ENCODE measurements at regions not wholly inside any gene's neighbourhood (a gene's known extent, or its start where the extent isn't known, plus 50 kb on each side); places are given as distances from the start of the nearest gene placed in this dataset.

- Histone ChIP-seq H3K4me3 (ENCODE audit: insufficient read depth, low read depth, low read length) (no peak overlapping the region), H3K4ac (ENCODE audit: low read depth, low read length) (no peak overlapping the region), H3K23ac (ENCODE audit: low read depth, low read length) (no peak overlapping the region), H3K79me1 (ENCODE audit: low read depth in 1 of 2, low read length in 2 of 2) (no peaks in the 10 kb centered on the region), H4K91ac (ENCODE audit: insufficient read depth, low read depth, low read length) (no peak overlapping the region), H3K4me2 (ENCODE audit: low read depth, low read length) (no peak overlapping the region), H2AK5ac (ENCODE audit: low read depth, low read length) (no peak overlapping the region), H4K8ac (ENCODE audit: low read depth in 2 of 2, low read length in 2 of 2) (no peak overlapping the region), H2BK120ac (ENCODE audit: low read depth, low read length) (no peak overlapping the region), H2AK9ac (replicated peaks; ENCODE audit: low read depth, low read length, poor library complexity) (no peak overlapping the region), H3K36me3 (ENCODE audit: control insufficient read depth, insufficient read depth, low read length) (no peaks in the 10 kb centered on the region), H2BK15ac (ENCODE audit: low read depth, low read length) (no peak overlapping the region), H4K20me1 (ENCODE audit: insufficient read depth, low read length) (no peaks in the 10 kb centered on the region), H3K9me3 (ENCODE audit: control insufficient read depth, insufficient read depth, low read length) (peaks cover 30% of the 10 kb centered on the region), H2AFZ (replicated peaks; ENCODE audit: low read length, poor library complexity) (no peak overlapping the region), H3K18ac (ENCODE audit: low read depth, low read length) (no peak overlapping the region), H3K9me1 (ENCODE audit: insufficient read depth, low read length) (no peaks in the 10 kb centered on the region), H3K56ac (ENCODE audit: extremely low read depth, insufficient read depth, low read length) (no peak overlapping the region), H2BK20ac (ENCODE audit: low read depth, low read length) (no peak overlapping the region), H3K27ac (ENCODE audit: insufficient read depth, low read length) (no peak overlapping the region), H2BK5ac (ENCODE audit: low read depth, low read length, poor library complexity, severe bottlenecking) (no peak overlapping the region), H3K14ac (replicated peaks; ENCODE audit: low read depth, low read length) (no peak overlapping the region), H3K9ac (ENCODE audit: low read depth, low read length) (no peak overlapping the region), H3K4me1 (ENCODE audit: control insufficient read depth, insufficient read depth, low read length) (no peaks in the 10 kb centered on the region), H3K27me3 (ENCODE audit: control insufficient read depth, insufficient read depth, low read length) (no peaks in the 10 kb centered on the region), H4K5ac (ENCODE audit: low read depth, low read length) (no peak overlapping the region)
- in situ Hi-C loops (cut with MboI; ENCODE audit: low sequenced_read_pairs) (no loop called here), dilution Hi-C loops (cut with HindIII; ENCODE audit: low sequenced_read_pairs, unreplicated experiment) (no loop called here), intact Hi-C loops (cut with micrococcal nuclease) (no loop called here)
- DNase-seq (no peak), ATAC-seq (ENCODE audit: low read depth) (no peak)
- CTCF ChIA-PET: no interaction called here
- TF ChIP-seq RAD21 (IDR thresholded peaks at IDR 0.05; ENCODE audit: low read length): no peak
- TF ChIP-seq FOS (IDR thresholded peaks at IDR 0.05; ENCODE audit: low read depth, low read length): no peak
- TF ChIP-seq SMC3 (IDR thresholded peaks at IDR 0.05; ENCODE audit: low read depth, low read length): no peak
- no peak for TF ChIP-seq CEBPB (IDR thresholded peaks at IDR 0.05; ENCODE audit: low read depth, low read length)
- TF ChIP-seq MAZ (IDR thresholded peaks at IDR 0.05; ENCODE audit: borderline replicate concordance, low read depth, low read length): no peak
- TF ChIP-seq NFE2L2 (IDR thresholded peaks at IDR 0.05; ENCODE audit: low read depth, low read length): no peak
- TF ChIP-seq MAFK (IDR thresholded peaks at IDR 0.05; ENCODE audit: low read depth, low read length): no peak
- no peak for TF ChIP-seq POLR2A (IDR thresholded peaks at IDR 0.05; ENCODE audit: low read depth, low read length)
- TF ChIP-seq, protein P1, sequence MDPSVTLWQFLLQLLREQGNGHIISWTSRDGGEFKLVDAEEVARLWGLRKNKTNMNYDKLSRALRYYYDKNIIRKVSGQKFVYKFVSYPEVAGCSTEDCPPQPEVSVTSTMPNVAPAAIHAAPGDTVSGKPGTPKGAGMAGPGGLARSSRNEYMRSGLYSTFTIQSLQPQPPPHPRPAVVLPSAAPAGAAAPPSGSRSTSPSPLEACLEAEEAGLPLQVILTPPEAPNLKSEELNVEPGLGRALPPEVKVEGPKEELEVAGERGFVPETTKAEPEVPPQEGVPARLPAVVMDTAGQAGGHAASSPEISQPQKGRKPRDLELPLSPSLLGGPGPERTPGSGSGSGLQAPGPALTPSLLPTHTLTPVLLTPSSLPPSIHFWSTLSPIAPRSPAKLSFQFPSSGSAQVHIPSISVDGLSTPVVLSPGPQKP (IDR thresholded peaks at IDR 0.05; ENCODE audit: borderline replicate concordance, low read depth, low read length): no peak
- TF ChIP-seq RFX5 (IDR thresholded peaks at IDR 0.05; ENCODE audit: low read depth, low read length): no peak
- TF ChIP-seq CHD1 (IDR thresholded peaks at IDR 0.05; ENCODE audit: low read depth, low read length): no peak
- no peak for TF ChIP-seq MXI1 (IDR thresholded peaks at IDR 0.05; ENCODE audit: borderline replicate concordance, low read depth, low read length)
- TF ChIP-seq, protein P2, sequence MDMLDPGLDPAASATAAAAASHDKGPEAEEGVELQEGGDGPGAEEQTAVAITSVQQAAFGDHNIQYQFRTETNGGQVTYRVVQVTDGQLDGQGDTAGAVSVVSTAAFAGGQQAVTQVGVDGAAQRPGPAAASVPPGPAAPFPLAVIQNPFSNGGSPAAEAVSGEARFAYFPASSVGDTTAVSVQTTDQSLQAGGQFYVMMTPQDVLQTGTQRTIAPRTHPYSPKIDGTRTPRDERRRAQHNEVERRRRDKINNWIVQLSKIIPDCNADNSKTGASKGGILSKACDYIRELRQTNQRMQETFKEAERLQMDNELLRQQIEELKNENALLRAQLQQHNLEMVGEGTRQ (IDR thresholded peaks at IDR 0.05; ENCODE audit: low read depth, low read length): no peak
- TF ChIP-seq CTCF (conservative IDR thresholded peaks at IDR 0.05; ENCODE audit: low read depth, low read length): no peak
- no peak for TF ChIP-seq RCOR1 (IDR thresholded peaks at IDR 0.05; ENCODE audit: insufficient replicate concordance, low read length)
- TF ChIP-seq BHLHE40 (IDR thresholded peaks at IDR 0.05; ENCODE audit: low read depth, low read length): no peak
- POLR2A ChIA-PET (ENCODE audit: unreplicated experiment): no interaction called here
- BruUV-seq (replicated peaks): no TSS peak
- 18% methylated on average over 10 of the region's 12 CpGs; no CpG with 5 or more reads in 1 of the 2 experiments for WGBS, 2 experiments (ENCODE audit: extremely low coverage in 2 of 2, insufficient read length in 1 of 2)
Observed at GRCh38 chr14:96979611-96980074, 182.5 kb downstream of the VRK1 start.

Measured in IMR-90 (cell line).